MM.1S (cell line): ENCODE measurements at regions not wholly inside any gene's neighbourhood (a gene's known extent, or its start where the extent isn't known, plus 50 kb on each side); places are given as distances from the start of the nearest gene placed in this dataset.

Experiments used
- EZH2phosphoT487 ChIP-seq: fragments of 300-600 bp; sonication (generic); IDR thresholded peaks from 2 replicates; pipeline ENCODE4 v1.6.1; 2018; ENCODE audit warnings: antibody characterized with exemption, low read length
- TF ChIP-seq, protein P1 (sequence below): fragments of 300-600 bp; sonication (generic); IDR thresholded peaks from 2 replicates; pipeline ENCODE4 v1.5.1; 2016; ENCODE audit warnings: antibody characterized with exemption, low read length, mixed read lengths

DNA sequence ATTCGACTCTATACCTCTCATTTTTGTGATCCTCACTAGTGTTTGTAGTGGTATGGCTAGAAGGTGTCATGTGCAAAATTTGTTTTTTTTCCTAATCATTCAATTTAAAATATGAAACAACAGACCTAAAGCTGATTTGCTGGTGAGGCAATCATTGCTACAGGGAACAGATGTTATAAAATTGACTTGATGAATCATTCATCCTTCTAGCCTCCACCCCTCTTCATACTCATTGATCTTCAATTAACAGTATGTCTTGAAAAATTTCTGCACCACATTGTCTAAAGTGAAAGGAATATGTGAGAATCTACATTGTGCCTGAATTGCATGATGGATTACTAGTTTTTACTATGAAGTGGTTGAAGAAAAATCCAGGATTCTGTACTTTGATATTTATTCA lies 349.0 kb upstream of the NAV3 start:
- TF ChIP-seq EZH2phosphoT487, result no peak
- TF ChIP-seq, protein P1, sequence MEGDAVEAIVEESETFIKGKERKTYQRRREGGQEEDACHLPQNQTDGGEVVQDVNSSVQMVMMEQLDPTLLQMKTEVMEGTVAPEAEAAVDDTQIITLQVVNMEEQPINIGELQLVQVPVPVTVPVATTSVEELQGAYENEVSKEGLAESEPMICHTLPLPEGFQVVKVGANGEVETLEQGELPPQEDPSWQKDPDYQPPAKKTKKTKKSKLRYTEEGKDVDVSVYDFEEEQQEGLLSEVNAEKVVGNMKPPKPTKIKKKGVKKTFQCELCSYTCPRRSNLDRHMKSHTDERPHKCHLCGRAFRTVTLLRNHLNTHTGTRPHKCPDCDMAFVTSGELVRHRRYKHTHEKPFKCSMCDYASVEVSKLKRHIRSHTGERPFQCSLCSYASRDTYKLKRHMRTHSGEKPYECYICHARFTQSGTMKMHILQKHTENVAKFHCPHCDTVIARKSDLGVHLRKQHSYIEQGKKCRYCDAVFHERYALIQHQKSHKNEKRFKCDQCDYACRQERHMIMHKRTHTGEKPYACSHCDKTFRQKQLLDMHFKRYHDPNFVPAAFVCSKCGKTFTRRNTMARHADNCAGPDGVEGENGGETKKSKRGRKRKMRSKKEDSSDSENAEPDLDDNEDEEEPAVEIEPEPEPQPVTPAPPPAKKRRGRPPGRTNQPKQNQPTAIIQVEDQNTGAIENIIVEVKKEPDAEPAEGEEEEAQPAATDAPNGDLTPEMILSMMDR, result no peak
